CD4-positive, alpha-beta T cell treated with Interleukin-2 at 100 ng/mL for 4 hours (primary cell): ENCODE measurements at regions not wholly inside any gene's neighbourhood (a gene's known extent, or its start where the extent isn't known, plus 50 kb on each side); places are given as distances from the start of the nearest gene placed in this dataset.
"Not testable (repeated sequence)": the region's sequence is repeated elsewhere in the genome, so short reads cannot be mapped to it uniquely, and the experiment has no call there.

Experiments used
- DNase-seq: peaks from one replicate; pipeline ENCODE4 v3.0.0-alpha.2; 2020; ENCODE audit warnings: low spot score

- no peak for DNase-seq
Measured at GRCh38 chr2:240376739-240377138, 58.7 kb upstream of the GPC1 start.

DNA sequence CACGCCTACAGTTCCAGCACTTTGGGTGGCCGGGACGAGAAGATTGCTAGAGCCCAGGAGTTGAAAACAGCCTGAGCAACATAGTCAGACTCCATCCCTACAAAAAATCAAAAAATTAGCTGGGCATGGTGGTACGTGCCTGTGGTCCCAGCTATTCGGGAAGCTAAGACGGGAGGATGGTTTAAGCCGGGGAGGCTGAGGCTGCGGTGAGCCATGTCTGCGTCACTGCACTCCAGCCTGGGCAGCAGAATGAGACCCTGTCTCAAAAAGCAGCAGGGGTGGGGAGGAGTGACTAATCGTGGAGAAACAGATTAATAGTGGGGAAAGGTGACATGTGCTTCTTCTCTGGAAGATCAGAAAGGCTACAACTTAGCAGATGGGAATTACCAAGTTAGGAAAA lies 58.1 kb upstream of the GPC1 start:
- no peak for DNase-seq

DNA sequence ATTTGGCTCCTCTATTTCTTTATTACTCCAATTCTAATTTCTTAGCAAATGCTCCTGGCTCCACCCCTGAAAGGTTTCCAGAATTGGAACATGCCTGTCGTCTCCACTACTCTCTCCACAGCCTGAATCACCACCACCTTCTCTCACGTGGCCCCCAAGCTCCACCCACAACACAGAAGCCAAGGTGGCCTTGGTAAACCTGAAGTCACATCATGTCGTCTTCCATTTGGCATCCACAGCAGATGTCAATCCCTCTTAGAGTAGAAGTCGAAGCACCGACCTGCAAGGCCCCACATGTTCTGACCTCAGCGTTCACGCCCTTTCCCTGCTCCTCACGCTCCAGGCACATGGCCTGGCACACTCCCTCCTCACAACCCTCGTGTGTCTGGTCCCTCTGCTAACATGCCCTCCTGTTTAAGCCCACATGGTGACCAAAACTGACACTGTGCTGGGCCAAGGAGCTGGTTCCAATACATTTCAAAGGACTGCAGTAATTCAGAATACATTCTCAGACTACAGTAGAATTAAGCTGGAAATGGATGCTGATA lies 56.3 kb upstream of the GPC1 start:
- no peak for DNase-seq

DNA sequence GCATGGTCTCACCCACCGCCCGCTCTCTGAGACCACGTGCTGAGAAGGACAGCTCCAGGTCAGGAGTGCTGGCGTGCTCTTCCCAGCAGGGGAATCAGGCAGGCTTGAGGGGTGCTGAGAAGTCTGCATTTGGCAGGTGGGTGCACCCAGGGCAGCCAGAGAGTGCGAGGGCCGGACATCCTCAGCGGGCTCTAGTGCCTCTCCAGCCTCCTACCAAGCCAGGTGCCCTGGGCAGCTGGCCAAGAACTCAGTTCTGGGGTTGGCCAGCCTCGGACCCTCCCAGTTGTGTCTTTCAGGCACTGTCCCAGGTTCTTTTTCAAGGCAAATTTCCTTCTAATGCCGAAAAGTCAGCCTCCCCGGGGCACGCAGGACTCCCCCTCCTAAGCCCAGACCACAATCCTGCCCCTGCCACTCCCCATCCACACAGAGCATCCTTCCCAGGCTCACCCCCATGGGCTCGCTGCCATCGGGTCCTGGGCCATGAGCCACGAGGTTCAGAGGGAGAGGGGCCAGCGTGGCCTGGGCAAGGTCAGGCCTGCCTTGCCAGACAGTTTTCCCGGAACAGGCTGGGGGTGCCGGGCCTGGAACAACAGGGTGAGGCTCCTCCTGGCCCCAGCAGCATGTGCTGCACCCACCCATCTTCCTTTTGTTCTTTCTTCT lies 52.2 kb upstream of the GPC1 start:
- DNase-seq = no peak

GRCh38 chr2:240383871-240384700 lies 51.4 kb upstream of the GPC1 start:
- DNase-seq = no peak

DNA sequence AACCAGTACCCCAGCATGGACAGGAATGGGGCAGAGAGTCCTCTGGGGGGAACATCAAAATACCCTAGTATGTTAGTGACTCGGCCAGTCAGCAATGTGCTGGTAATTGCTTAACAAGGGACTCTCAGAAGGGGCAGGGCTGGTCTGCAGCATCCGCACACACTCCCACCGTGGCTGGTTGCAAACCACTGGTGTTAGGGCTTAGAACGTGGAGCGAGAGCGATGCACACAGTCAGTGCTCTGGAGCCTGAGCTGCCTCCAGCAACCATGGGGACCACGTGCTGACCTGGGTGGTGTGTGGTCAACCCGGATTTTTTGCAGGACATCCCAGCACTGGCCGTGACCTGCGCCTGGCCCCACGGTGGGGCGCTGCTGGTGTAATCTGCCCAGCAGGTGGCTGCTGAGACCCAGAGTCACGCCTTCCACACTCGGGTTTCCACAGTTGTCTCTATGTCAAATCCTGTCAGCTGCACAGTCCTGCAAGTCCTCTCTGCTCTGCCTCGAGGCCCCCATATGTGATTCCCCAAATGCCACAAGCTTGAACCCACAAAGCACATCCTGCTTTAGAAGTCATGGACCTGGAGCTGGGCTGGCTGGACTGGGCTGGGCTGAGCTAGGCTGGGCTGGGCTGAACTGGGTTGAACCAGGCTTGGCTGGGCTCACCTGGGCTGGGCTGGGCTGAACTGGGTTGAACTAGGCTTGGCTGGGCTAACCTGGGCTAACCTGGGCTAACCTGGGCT lies 50.6 kb upstream of the GPC1 start:
- DNase-seq = no peak

DNA sequence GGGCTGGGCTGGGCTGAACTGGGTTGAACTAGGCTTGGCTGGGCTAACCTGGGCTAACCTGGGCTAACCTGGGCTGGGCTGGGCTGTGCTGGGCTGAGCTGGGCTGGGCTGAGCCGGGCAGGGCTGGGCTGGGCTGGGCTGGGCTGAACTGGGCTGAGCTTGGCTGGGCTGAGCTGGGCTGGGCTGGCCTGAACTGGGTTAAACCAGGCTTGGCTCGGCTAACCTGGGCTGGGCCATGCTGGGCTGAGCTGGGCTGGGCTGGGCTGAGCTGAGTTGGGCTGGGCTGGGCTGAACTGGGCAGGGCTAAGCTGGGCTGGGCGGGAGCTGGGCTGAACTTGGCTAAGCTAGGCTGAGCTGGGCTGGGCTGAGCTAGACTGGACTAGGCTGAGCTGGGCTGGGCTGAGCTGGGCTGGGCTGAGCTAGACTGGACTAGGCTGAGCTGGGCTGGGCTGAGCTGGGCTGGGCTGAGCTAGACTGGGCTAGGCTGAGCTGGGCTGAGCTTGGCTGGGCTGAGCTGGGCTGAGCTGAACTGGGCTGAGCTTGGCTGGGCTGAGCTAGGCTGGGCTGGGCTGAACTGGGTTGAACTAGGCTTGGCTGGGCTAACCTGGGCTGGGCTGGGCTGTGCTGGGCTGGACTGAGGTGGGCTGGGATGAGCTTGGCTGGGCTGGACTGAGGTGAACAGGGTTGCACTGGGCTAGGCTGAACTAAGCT lies 49.9 kb upstream of the GPC1 start:
- DNase-seq = not testable (repeated sequence)
